ENCODE measurements at regions not wholly inside any gene's neighbourhood (a gene's known extent, or its start where the extent isn't known, plus 50 kb on each side); places are given as distances from the start of the nearest gene placed in this dataset.

DNA sequence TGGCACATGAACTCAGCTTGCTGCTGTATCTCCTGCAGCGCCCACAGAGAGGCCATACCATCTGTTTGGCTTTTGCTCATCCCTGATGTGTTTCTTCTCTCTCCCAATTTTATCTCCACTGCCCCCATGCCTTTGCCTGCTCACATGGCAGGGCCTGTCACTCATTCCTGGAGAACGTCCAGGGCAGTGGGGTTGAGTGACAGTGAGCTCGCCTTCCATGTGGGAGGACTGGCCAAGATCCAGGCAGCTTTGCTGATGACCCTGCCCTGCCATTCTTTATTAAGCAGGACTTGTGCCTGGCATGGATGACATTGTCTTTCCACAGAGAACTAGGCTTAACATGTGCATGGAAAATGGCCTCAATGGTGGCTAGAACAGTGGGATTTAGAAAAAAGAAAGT, 230.5 kb upstream of the THSD7B start:
- no peak for TF ChIP-seq CTCF (IDR thresholded peaks at IDR 0.05)
- TF ChIP-seq POLR2A (IDR thresholded peaks at IDR 0.05), result no peak

Data from thyroid gland (tissue), 4 donors.